Adrenal gland (tissue), 5 donors: ENCODE measurements at regions not wholly inside any gene's neighbourhood (a gene's known extent, or its start where the extent isn't known, plus 50 kb on each side); places are given as distances from the start of the nearest gene placed in this dataset.

Source experiments
- CTCF ChIP-seq, 6 experiments: fragments of 450-650 bp in 4 of 6; fragments of 200-600 bp in 2 of 6; sonication (generic) in 1 of 6; IDR thresholded peaks; 1 replicate in 5 of 6; 2 replicates in 1 of 6; pipeline versions ENCODE4 v1.5.1 to v1.8.0; 2016 to 2021; ENCODE audit warnings: antibody characterized with exemption in 6 of 6, mild to moderate bottlenecking in 2 of 6, moderate library complexity in 1 of 6
- POLR2A ChIP-seq, 2 donors: fragments of 450-650 bp; IDR thresholded peaks; one replicate each; pipeline ENCODE4 v1.6.1; 2017; ENCODE audit warnings: antibody characterized with exemption in 2 of 2, mild to moderate bottlenecking in 2 of 2, moderate library complexity in 1 of 2
- donor health status: DM: no; HTN: no; CAD: no.

- TF ChIP-seq CTCF (IDR thresholded peaks at IDR 0.05), result no peak
- no peak for TF ChIP-seq POLR2A (IDR thresholded peaks at IDR 0.05)
Measured at GRCh38 chr6:90397047-90397446, 100.4 kb upstream of the BACH2 start.
